A673 (cell line): ENCODE measurements at regions not wholly inside any gene's neighbourhood (a gene's known extent, or its start where the extent isn't known, plus 50 kb on each side); places are given as distances from the start of the nearest gene placed in this dataset.
"Not testable (repeated sequence)": the region's sequence is repeated elsewhere in the genome, so short reads cannot be mapped to it uniquely, and the experiment has no call there.

Source experiments
- BruUV-seq: library from RNA; stranded (reverse); fragments of 400-500 nt; replicated peaks from 2 replicates; lab custom pipeline; 2021; lab: Mats Ljungman, UMichigan
- CTCF ChIA-PET: fragments of 300-600 bp; sonication (Branson Sonifier 250); formaldehyde crosslinking; loops from one replicate; lab custom pipeline; 2022; ENCODE audit warnings: antibody characterized with exemption; lab: Charles Lee
- POLR2A ChIA-PET: fragments of 300-600 bp; sonication (Branson Sonifier 250); formaldehyde crosslinking; loops from one replicate; lab custom pipeline; 2022; ENCODE audit warnings: antibody characterized with exemption; ENCODE audit not compliant: low non-redundant PET; lab: Charles Lee
- DNase-seq: peaks from one replicate; pipeline ENCODE4 v3.0.0-alpha.2; 2015; ENCODE audit warnings: low spot score
- H3K27ac ChIP-seq: fragments of 200-600 bp; sonication (generic); 2 replicates; pipeline ENCODE4 v1.5.1; 2016; ENCODE audit warnings: mixed run types, low read depth, mild to moderate bottlenecking, mixed read lengths, antibody characterized with exemption, low read length; ENCODE audit not compliant: poor library complexity, severe bottlenecking
- H3K27me3 ChIP-seq: fragments of 200-600 bp; sonication (generic); replicated peaks from 2 replicates; pipeline ENCODE4 v1.6.1; 2017; ENCODE audit warnings: mixed run types, low read depth, mild to moderate bottlenecking, mixed read lengths, antibody characterized with exemption, low read length; ENCODE audit not compliant: insufficient read depth, poor library complexity
- H3K36me3 ChIP-seq: fragments of 200-600 bp; sonication (generic); 2 replicates; pipeline ENCODE4 v1.6.1; 2016; ENCODE audit warnings: mixed run types, mild to moderate bottlenecking, mixed read lengths, antibody characterized with exemption, low read length; ENCODE audit not compliant: insufficient read depth, poor library complexity, severe bottlenecking
- H3K4me1 ChIP-seq: fragments of 200-600 bp; sonication (generic); 2 replicates; pipeline ENCODE4 v1.6.1; 2017; ENCODE audit warnings: mixed run types, mild to moderate bottlenecking, mixed read lengths, antibody characterized with exemption, low read length; ENCODE audit not compliant: insufficient read depth, poor library complexity, severe bottlenecking
- H3K4me3 ChIP-seq: fragments of 200-600 bp; sonication (generic); 2 replicates; pipeline ENCODE4 v1.5.1; 2016; ENCODE audit warnings: low read depth, mixed run types, mild to moderate bottlenecking, mixed read lengths, low read length; ENCODE audit not compliant: poor library complexity, severe bottlenecking
- H3K9me3 ChIP-seq: fragments of 200-600 bp; sonication (generic); 2 replicates; pipeline ENCODE4 v1.6.1; 2016; ENCODE audit warnings: mixed run types, low read depth, mild to moderate bottlenecking, mixed read lengths, antibody characterized with exemption, low read length; ENCODE audit not compliant: poor library complexity, severe bottlenecking
- CTCF ChIP-seq: fragments of 300-800, 200-600 bp; sonication (generic); conservative IDR thresholded peaks from 2 replicates; pipeline ENCODE4 v1.5.1; 2017; ENCODE audit warnings: low read depth, mild to moderate bottlenecking, antibody characterized with exemption, low read length, moderate library complexity, mixed read lengths
- EZH2 ChIP-seq: fragments of 200-600 bp; sonication (generic); IDR thresholded peaks from 2 replicates; pipeline ENCODE4 v1.6.1; 2017; ENCODE audit warnings: borderline replicate concordance, low read depth, mild to moderate bottlenecking, mixed read lengths, antibody characterized with exemption, low read length; ENCODE audit not compliant: poor library complexity, severe bottlenecking
- intact Hi-C: fragments of 100-400 bp; cut with micrococcal nuclease; formaldehyde crosslinking; loops from one replicate; pipeline ENCODE4 v1.10.0; 2022; ENCODE audit not compliant: unreplicated experiment

DNA sequence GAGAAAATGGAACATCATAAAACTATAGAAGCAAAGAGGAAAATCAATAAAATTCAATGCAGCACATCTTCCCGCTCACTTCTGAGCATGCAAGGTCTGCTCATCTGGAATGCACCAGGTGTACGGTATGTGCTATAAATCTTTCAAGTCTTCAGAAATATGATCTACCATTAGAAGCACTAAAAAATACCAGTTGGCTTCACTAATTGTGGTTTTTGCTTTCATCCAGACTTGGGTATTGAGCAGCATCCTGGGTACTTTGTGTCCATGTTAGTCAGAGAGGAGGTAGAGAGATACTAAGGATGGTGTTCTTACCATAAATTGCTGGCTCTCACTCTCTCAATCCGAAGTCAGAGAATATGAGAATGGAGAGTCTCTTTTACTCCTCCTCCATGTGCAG, 477.1 kb downstream of the PPARGC1A start:
- Histone ChIP-seq H3K4me3 (no peak overlapping the region), H3K27ac (no peak overlapping the region), H3K36me3 (no peaks in the 10 kb centered on the region), H3K9me3 (peaks cover 21% of the 10 kb centered on the region), H3K27me3 (no peaks in the 10 kb centered on the region), H3K4me1 (no peaks in the 10 kb centered on the region)
- ChIA-PET CTCF (no interaction called here), POLR2A (no interaction called here)
- intact Hi-C loops: no loop called here
- DNase-seq: no peak
- TF ChIP-seq EZH2 (no peak), CTCF (no peak)
- no TSS peak for BruUV-seq

DNA sequence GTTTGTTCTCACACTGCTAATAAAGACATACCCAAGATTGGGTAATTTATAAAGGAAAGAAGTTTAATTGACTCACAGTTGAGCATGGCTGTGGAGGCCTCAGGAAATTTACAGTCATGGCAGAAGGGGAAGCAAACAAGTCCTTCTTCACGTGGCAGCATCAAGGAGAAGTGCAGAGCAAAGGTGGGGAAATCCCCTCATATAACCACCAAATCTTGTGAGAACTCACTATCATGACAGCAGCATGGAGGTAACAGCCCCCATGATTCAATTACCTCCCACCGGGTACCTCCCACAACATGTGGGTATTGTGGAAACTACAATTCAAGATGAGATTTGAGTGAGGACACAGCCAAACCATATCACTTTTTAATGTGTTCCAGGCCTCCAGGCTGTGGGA, 480.9 kb downstream of the PPARGC1A start:
- DNase-seq, H3K36me3 ChIP-seq, intact Hi-C loops, H3K4me3 ChIP-seq, BruUV-seq, H3K4me1 ChIP-seq, POLR2A ChIA-PET, H3K27ac ChIP-seq, H3K27me3 ChIP-seq, CTCF ChIA-PET: not testable (repeated sequence)
- H3K9me3 ChIP-seq: peaks cover 47% of the 10 kb centered on the region

- POLR2A ChIA-PET: no interaction called here
- Histone ChIP-seq H3K27me3 (no peaks in the 10 kb centered on the region), H3K9me3 (peaks cover 47% of the 10 kb centered on the region), H3K4me3 (no peak overlapping the region), H3K36me3 (no peaks in the 10 kb centered on the region), H3K27ac (no peak overlapping the region), H3K4me1 (no peaks in the 10 kb centered on the region)
- intact Hi-C loops: no loop called here
- no peak for DNase-seq
- TF ChIP-seq EZH2 (no peak), CTCF (no peak)
- BruUV-seq: no TSS peak
- CTCF ChIA-PET: no interaction called here
Observed at GRCh38 chr4:23401572-23401971, 488.3 kb downstream of the PPARGC1A start.

DNA sequence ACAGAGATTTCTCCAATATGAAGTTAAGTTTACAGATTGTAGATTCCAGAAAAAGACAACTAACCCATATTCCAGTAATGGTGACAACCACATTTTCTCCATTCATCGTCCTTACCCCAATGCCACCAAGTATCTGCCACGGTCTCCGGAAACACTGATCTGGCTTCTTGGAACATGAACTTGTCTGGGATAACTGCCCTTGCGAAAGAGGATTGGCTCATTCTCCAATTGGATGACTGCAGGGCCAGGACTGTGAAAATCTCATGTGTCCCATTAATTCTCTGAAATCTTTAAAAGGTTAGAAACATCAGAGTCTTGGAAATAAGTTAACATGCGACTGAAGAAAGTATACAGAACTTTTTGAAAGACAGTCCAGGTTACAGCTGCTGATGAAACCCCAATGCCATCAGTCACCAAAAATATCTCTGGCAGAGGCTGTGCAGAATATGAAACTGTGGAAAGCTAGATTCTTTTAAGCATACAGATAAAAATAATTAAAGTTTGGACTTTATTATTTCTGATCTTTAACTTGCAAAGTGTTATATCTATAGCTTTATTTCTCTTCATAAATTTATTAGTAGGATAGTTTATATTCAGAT, 496.9 kb downstream of the PPARGC1A start:
- no peaks in the 10 kb centered on the region for H3K36me3 ChIP-seq
- intact Hi-C loops: no loop called here
- ChIA-PET POLR2A (no interaction called here), CTCF (no interaction called here)
- H3K27me3 ChIP-seq: no peaks in the 10 kb centered on the region
- BruUV-seq: no TSS peak
- no peak for TF ChIP-seq CTCF
- no peak for TF ChIP-seq EZH2
- H3K4me1 ChIP-seq: no peaks in the 10 kb centered on the region
- H3K27ac ChIP-seq: no peak overlapping the region
- no peak for DNase-seq
- peaks cover 45% of the 10 kb centered on the region for H3K9me3 ChIP-seq
- H3K4me3 ChIP-seq: no peak overlapping the region
